HG02840 (cell line): ENCODE measurements at regions not wholly inside any gene's neighbourhood (a gene's known extent, or its start where the extent isn't known, plus 50 kb on each side); places are given as distances from the start of the nearest gene placed in this dataset.
"Not testable (repeated sequence)": the region's sequence is repeated elsewhere in the genome, so short reads cannot be mapped to it uniquely, and the experiment has no call there.

Experiments used
- ATAC-seq: cut with Tn5 transposase; IDR thresholded peaks from one replicate; pipeline ENCODE4 v1.9.1; 2021; ENCODE audit warnings: mild to moderate bottlenecking, moderate library complexity, moderate number of reproducible peaks; ENCODE audit not compliant: unreplicated experiment, low FRiP score

DNA sequence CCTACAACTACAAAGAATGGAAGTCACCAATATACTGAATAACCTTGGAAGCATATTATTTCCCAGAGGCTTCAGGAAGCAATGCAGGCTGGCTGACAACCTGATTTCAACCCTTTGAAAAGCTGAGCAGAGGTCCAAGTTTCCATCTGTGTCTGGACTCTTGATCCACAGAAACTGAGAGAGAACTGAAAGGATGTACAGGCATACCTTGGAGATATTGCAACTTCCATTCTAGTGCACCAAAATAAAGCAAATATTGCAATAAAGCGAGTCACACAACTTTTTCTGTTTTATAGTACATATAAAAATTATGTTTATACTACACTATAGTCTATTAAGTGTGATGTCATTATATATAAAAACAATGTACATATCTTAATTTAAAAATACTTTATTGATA, 85.3 kb downstream of the TYW3 start:
- ATAC-seq = no peak

DNA sequence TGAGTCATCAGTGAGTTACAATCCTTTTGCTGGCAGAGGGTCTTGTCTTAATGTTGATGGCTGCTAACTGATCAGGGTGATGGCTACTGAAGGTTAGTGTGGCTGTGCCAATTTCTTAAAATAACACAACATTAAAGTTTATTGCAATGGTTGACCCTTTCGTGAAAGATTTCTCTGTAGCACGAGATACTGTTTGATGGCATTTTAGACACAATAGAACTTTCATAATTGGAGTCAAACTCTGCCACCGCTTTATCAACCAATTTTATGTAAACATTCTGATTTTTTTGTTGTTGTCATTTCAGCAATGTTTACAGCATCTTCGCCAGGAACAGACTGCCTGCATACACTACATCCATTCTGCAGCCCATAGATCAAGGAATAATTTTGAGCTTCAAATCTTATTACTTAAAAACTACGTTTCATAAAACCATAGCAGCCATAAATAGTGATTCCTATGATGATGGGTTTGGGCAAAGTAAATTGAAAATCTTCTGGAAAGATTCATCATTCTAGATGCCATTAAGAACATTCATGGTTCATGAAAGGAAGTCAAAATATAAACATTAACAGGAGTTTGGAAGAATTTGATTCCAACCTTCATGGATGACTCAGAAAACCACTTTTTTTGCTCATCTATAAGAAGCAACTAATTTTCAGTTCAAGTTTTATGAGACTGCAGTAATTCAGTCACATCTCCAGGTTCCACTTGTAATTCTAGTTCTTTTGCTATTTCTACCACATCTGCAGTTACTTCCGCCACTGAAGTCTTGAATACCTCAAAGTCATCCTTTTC, 85.9 kb downstream of the TYW3 start:
- no peak for ATAC-seq

GRCh38 chr1:74822851-74823401, 90.0 kb downstream of the TYW3 start:
- ATAC-seq = no peak

GRCh38 chr1:74824497-74825107, 91.7 kb downstream of the TYW3 start:
- peak; percentile 63 for ATAC-seq

- ATAC-seq = no peak
These were observed 97.8 kb downstream of the TYW3 start for GRCh38 chr1:74830766-74831165.

GRCh38 chr1:74834261-74834660, 101.3 kb downstream of the TYW3 start:
- ATAC-seq = no peak

GRCh38 chr1:74835051-74835450, 102.1 kb downstream of the TYW3 start:
- ATAC-seq = no peak

DNA sequence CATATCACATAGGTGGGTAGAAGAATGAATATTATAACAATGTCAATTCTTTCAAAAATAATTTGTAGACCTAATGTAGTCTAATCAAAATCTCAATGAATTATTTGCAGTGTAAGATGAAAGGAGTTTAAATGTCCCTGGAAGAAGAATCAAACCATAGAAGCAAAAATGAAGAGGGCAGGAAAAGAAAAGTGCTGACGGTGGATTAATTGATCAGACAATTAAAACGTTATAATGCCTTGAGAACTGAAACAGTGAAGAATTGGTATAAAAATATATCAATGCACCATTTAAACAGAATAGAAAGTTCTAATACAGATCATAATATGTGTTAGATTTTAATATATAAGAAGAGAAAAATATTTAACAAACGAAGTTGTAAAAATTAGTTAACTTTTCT, 109.8 kb downstream of the TYW3 start:
- ATAC-seq = no peak

GRCh38 chr1:74847715-74848114, 114.8 kb downstream of the TYW3 start:
- no peak for ATAC-seq

DNA sequence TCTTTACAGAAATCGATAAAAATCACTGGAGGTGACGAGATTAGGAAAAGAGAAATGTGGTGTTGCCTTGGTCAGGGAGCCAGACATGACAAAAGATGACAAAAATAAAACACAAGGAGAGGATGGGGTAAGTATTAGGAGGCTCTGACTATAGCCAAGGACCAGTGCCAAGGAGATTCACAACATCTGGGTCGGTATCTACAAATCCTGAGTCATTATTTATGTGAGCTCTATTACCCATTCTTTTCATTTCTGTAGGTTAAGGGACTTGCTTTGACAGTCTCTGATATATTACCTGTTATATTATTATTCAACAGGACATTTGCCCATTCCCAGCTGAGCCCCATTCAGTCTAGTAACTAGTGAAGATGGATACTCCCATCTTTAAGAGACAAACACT, 120.8 kb downstream of the TYW3 start:
- ATAC-seq = no peak

- ATAC-seq = no peak
These were observed 123.2 kb downstream of the TYW3 start for GRCh38 chr1:74856174-74856573.

GRCh38 chr1:74857676-74858075, 124.7 kb downstream of the TYW3 start:
- peak; percentile 32 for ATAC-seq

- ATAC-seq = peak; percentile 76
These were observed 125.2 kb downstream of the TYW3 start for GRCh38 chr1:74858136-74858535.

DNA sequence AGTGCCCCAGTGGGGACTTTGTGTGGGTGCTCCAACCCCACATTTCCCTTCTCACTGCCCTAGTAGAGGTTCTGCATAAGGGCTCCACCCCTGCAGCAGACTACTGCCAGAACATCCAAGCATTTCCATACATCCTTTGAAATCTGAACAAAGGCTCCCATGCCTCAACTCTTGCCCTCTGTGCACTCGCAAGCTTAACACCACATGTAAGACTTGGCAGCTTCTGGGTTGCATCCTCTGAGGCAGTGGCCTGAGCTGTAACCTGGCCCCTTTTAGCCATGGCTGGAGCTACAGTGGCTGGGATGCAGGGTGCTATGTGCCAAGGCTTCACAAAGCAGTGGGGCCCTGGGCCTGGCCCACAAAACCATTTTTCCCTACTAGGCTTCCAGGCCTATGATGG, 128.9 kb downstream of the TYW3 start:
- ATAC-seq = no peak

DNA sequence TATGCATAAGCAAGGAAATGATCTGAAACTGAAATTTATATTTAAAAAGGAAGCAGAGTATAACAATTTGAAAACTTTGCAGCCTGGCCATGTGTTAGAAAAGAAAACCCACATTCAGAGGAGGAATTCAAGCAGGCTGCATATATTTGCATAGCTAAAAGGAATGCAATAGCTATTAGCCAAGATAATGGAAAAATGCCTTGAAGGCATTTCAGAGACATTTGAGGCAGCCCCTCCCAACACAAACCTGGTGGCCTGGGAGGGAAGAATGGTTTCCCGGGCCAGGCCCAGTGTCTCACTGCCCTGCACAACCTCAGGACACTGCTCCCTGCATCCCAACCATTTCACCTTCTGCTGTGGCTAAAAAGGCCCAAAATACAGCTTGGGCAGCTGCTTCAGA, 136.8 kb downstream of the TYW3 start:
- no peak for ATAC-seq

DNA sequence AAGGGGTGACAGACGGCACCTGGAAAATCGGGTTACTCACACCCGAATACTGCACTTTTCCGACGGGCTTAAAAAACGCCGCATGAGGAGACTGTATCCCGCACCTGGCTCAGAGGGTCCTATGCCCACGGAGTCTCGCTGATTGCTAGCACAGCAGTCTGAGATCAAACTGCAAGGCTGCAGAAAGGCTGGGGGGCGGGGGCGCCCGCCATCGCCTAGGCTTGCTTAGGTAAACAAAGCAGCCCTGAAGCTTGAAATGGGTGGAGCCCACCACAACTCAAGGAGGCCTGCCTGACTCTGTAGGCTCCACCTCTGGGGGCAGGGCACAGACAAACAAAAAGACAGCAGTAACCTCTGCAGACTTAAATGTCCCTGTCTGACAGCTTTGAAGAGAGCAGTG, 144.4 kb downstream of the TYW3 start:
- not testable (repeated sequence) for ATAC-seq

GRCh38 chr1:74895411-74895810, 162.5 kb downstream of the TYW3 start:
- no peak for ATAC-seq

DNA sequence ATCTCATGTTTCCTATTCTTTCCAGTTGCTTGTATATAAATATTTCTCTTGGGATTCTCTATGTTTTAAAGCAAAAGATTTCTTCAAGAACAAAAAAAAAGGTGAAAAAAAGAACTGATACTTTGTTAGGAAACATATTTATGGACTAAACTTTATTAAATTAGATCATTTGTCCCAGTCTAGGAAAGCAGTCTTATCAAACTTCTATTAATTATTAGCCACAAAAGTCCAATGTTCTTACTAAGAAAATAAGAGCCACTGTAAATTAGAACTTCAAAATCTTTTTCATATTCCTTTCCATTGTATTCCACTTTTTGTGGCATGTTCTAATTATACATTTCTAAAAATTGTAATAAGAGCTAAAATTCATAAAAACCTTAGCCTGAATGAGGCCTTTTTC, 175.2 kb downstream of the TYW3 start:
- ATAC-seq = no peak

DNA sequence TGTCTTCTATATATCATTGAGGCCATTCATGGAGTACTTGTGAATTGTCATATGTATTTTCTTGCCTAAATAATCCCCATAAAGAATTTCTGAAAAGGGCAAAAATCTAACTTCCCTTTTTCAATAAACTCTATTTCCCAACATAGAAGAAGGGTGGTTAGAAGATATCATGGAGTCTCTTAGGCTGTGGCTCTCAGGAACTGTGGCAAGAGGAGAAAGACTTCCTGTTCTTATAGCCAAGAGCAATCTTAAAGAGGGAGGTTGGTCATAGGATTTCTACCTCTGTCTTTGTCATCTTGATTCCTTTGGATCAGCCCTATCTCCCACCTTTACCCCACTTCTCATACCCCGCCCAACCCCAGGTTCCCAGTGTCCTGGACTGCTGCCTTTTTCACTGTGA, 175.8 kb downstream of the TYW3 start:
- ATAC-seq = no peak

GRCh38 chr1:74913978-74914377, 181.0 kb downstream of the TYW3 start:
- no peak for ATAC-seq

DNA sequence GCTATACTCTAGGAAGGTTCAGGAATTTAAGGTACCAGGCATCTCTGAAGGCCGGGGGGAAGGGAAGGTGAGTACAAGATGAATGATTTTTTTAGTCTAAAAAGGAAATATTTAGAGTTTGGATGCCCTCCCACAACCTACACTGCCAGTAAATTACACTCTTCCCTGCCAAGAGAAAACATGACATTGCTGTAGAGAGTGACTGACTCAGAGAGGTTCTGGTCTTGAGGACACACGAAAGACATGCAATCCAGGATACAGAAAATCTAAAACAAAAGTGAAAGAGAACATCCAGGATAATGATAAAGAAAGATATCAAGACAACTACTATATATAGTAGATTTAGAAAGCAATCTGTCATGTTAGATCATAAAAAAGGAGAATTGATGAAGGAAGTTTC, 200.5 kb downstream of the TYW3 start:
- ATAC-seq = no peak

DNA sequence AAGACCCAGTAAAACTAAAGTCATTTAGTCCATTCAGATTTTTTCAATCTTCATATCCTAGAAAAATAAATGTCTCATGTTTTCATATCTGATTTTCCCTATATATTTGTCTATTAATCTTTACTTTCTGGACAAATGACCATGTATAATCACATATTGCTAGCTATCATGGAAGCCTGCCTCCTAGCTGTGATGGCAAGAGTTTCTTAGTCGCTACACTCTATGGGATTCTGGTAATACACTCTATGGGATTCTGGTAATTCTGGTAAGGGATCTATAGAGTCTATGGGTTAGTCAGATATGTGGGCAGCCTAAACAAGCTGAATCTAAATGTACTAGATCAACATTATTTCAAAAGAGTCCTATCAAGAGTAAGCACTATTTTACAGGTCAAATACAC, 198.7 kb upstream of the LHX8 start:
- no peak for ATAC-seq
